ENCODE measurements at regions not wholly inside any gene's neighbourhood (a gene's known extent, or its start where the extent isn't known, plus 50 kb on each side); places are given as distances from the start of the nearest gene placed in this dataset.

DNA sequence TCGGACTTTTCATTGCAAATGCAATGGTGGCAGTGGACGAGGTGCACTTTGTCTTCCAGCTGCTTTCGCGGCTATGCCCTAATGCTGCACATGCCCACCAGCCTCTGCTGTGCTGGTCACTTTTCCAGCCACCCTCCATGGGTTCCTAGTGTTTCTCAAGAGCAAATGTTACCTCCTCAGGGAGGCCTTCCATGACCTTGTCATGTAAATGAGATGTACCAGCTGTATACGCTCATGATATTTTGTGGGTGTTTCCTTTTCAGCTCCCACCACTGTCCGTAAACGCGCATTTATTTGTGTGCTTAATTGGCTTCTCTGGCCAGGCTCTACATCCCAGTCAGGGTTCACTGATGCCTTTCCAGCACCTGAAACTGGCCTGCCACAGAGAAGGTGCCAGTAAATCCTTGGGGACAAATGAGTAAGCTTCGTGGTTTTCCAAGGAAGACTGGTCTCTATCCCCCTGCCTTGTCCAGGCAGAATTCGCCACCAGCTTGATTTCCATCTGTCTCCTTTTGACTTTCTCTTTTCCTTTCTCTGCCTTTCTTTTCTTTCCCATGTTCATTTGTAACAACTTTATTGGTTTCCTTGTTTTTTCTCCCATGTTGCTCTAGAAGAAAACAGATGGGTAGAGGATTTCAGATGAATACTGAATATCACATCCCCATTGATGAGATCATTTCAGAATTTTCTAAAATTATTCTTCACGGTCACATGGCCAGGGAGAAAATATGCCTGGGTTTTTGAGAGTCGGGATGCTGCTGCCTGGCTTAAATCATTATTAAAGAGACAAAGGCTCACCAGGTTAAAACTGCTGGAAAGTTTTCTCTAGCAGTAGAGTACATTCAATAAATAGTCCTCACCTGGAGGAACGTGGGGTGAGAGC, 82.5 kb downstream of the CHST2 start:
- H3K4me3 Mint-ChIP-seq (ENCODE audit: unreplicated experiment): no peak overlapping the region
- H3K4me3 ChIP-seq (ENCODE audit: insufficient read depth, low read depth, low read length): no peak overlapping the region
- no peaks in the 10 kb centered on the region for H4K20me1 ChIP-seq (ENCODE audit: insufficient read depth, low read length)
- no peaks in the 10 kb centered on the region for H3K9me3 ChIP-seq (ENCODE audit: insufficient read depth, low read depth, low read length)
- peaks cover 22% of the 10 kb centered on the region for H3K4me1 Mint-ChIP-seq (ENCODE audit: low read depth, unreplicated experiment)
- H3K4me1 ChIP-seq (ENCODE audit: insufficient read depth, low read length): peaks cover 6% of the 10 kb centered on the region
- TF ChIP-seq, protein P1, sequence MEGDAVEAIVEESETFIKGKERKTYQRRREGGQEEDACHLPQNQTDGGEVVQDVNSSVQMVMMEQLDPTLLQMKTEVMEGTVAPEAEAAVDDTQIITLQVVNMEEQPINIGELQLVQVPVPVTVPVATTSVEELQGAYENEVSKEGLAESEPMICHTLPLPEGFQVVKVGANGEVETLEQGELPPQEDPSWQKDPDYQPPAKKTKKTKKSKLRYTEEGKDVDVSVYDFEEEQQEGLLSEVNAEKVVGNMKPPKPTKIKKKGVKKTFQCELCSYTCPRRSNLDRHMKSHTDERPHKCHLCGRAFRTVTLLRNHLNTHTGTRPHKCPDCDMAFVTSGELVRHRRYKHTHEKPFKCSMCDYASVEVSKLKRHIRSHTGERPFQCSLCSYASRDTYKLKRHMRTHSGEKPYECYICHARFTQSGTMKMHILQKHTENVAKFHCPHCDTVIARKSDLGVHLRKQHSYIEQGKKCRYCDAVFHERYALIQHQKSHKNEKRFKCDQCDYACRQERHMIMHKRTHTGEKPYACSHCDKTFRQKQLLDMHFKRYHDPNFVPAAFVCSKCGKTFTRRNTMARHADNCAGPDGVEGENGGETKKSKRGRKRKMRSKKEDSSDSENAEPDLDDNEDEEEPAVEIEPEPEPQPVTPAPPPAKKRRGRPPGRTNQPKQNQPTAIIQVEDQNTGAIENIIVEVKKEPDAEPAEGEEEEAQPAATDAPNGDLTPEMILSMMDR (IDR thresholded peaks at IDR 0.05; ENCODE audit: insufficient read depth, low read depth, low read length): no peak
- no peak for TF ChIP-seq EZH2 (IDR thresholded peaks at IDR 0.05; ENCODE audit: insufficient read depth, low read length)
- DNase-seq (ENCODE audit: low read depth): no peak
- no peaks in the 10 kb centered on the region for H3K27me3 Mint-ChIP-seq (ENCODE audit: low read depth, unreplicated experiment)
- H3K9ac ChIP-seq (ENCODE audit: low read length): no peak overlapping the region
- H3K36me3 ChIP-seq (ENCODE audit: insufficient read depth, low read length): no peaks in the 10 kb centered on the region
- peaks cover 2% of the 10 kb centered on the region for H3K36me3 Mint-ChIP-seq (ENCODE audit: low read depth, unreplicated experiment)
- H3K79me2 ChIP-seq (ENCODE audit: insufficient read depth, low read length): no peaks in the 10 kb centered on the region
- H3K27me3 ChIP-seq (ENCODE audit: insufficient read depth, low read length): no peaks in the 10 kb centered on the region
- H3K9me3 Mint-ChIP-seq (ENCODE audit: unreplicated experiment): peaks cover 2% of the 10 kb centered on the region
- no peak overlapping the region for H3K27ac Mint-ChIP-seq (ENCODE audit: unreplicated experiment)
- no peak for FAIRE-seq
- H3K4me2 ChIP-seq (ENCODE audit: low read length): no peak overlapping the region
- H3K27ac ChIP-seq (ENCODE audit: low read depth, low read length): no peak overlapping the region
- H2AFZ ChIP-seq (ENCODE audit: low read depth, low read length): no peak overlapping the region

DNA sequence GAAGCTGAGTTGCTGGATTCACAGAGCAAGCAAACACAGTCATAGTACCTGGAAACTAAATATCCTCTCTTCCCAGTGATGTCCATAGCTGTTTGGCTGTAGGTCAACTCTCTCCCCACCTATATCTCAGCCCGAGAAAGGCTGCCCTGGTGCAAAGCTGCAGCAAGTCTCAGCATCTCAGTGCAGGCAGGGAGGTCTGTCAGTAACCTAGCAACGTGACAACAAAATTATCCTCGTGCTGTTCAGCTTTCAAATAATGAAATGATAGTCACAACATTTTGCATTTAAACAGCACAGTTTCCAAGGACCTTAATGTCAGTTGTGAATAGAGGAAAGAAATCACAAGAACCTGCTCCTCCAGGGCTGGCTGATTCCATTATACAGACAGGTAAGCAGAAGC, 83.6 kb downstream of the CHST2 start:
- H4K20me1 ChIP-seq (ENCODE audit: insufficient read depth, low read length): no peaks in the 10 kb centered on the region
- no peak overlapping the region for H3K4me3 ChIP-seq (ENCODE audit: insufficient read depth, low read depth, low read length)
- no peaks in the 10 kb centered on the region for H3K79me2 ChIP-seq (ENCODE audit: insufficient read depth, low read length)
- Mint-ChIP-seq H3K27ac (ENCODE audit: unreplicated experiment) (peak overlapping the region; percentile 66), H3K4me3 (ENCODE audit: unreplicated experiment) (no peak overlapping the region), H3K36me3 (ENCODE audit: low read depth, unreplicated experiment) (peaks cover 2% of the 10 kb centered on the region), H3K9me3 (ENCODE audit: unreplicated experiment) (peaks cover 2% of the 10 kb centered on the region), H3K27me3 (ENCODE audit: low read depth, unreplicated experiment) (no peaks in the 10 kb centered on the region), H3K4me1 (ENCODE audit: low read depth, unreplicated experiment) (peaks cover 28% of the 10 kb centered on the region)
- no peaks in the 10 kb centered on the region for H3K9me3 ChIP-seq (ENCODE audit: insufficient read depth, low read depth, low read length)
- TF ChIP-seq EZH2 (IDR thresholded peaks at IDR 0.05; ENCODE audit: insufficient read depth, low read length): no peak
- TF ChIP-seq, protein P1 (IDR thresholded peaks at IDR 0.05; ENCODE audit: insufficient read depth, low read depth, low read length): no peak
- H3K27ac ChIP-seq (ENCODE audit: low read depth, low read length): no peak overlapping the region
- no peaks in the 10 kb centered on the region for H3K36me3 ChIP-seq (ENCODE audit: insufficient read depth, low read length)
- no peak for DNase-seq (ENCODE audit: low read depth)
- no peak overlapping the region for H3K4me2 ChIP-seq (ENCODE audit: low read length)
- FAIRE-seq: no peak
- no peak overlapping the region for H2AFZ ChIP-seq (ENCODE audit: low read depth, low read length)
- H3K4me1 ChIP-seq (ENCODE audit: insufficient read depth, low read length): peaks cover 9% of the 10 kb centered on the region
- no peak overlapping the region for H3K9ac ChIP-seq (ENCODE audit: low read length)
- H3K27me3 ChIP-seq (ENCODE audit: insufficient read depth, low read length): no peaks in the 10 kb centered on the region

DNA sequence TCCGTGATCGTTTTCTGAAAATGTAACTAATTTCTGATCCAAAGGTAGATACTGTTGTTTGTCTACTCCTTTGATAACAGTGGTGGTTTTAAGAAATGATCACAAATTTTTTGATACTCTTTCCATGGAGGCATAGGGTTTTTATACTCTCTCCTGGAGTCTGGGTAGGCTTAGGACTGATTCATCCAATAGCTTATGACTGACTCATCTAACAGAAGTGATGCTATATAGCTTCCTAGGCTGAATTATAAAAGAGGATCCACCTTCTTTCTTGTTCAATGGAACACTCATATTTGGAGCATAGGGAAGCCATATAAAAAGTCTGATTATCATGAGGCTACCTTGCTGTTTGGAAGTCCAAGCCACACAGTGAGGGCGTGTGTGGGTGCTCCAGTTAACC, 84.3 kb downstream of the CHST2 start:
- peaks cover 2% of the 10 kb centered on the region for H3K9me3 Mint-ChIP-seq (ENCODE audit: unreplicated experiment)
- Histone ChIP-seq H2AFZ (ENCODE audit: low read depth, low read length) (no peak overlapping the region), H3K9me3 (ENCODE audit: insufficient read depth, low read depth, low read length) (no peaks in the 10 kb centered on the region), H3K36me3 (ENCODE audit: insufficient read depth, low read length) (no peaks in the 10 kb centered on the region), H3K27ac (ENCODE audit: low read depth, low read length) (no peak overlapping the region), H3K27me3 (ENCODE audit: insufficient read depth, low read length) (no peaks in the 10 kb centered on the region), H4K20me1 (ENCODE audit: insufficient read depth, low read length) (no peaks in the 10 kb centered on the region), H3K4me1 (ENCODE audit: insufficient read depth, low read length) (peaks cover 9% of the 10 kb centered on the region), H3K4me2 (ENCODE audit: low read length) (no peak overlapping the region), H3K79me2 (ENCODE audit: insufficient read depth, low read length) (no peaks in the 10 kb centered on the region), H3K4me3 (ENCODE audit: insufficient read depth, low read depth, low read length) (no peak overlapping the region), H3K9ac (ENCODE audit: low read length) (no peak overlapping the region)
- peaks cover 28% of the 10 kb centered on the region for H3K4me1 Mint-ChIP-seq (ENCODE audit: low read depth, unreplicated experiment)
- FAIRE-seq (peak; percentile 17), DNase-seq (ENCODE audit: low read depth) (peak; percentile 49)
- H3K4me3 Mint-ChIP-seq (ENCODE audit: unreplicated experiment): no peak overlapping the region
- H3K27me3 Mint-ChIP-seq (ENCODE audit: low read depth, unreplicated experiment): no peaks in the 10 kb centered on the region
- H3K27ac Mint-ChIP-seq (ENCODE audit: unreplicated experiment): no peak overlapping the region
- TF ChIP-seq, protein P1 (IDR thresholded peaks at IDR 0.05; ENCODE audit: insufficient read depth, low read depth, low read length): no peak
- TF ChIP-seq EZH2 (IDR thresholded peaks at IDR 0.05; ENCODE audit: insufficient read depth, low read length): no peak
- H3K36me3 Mint-ChIP-seq (ENCODE audit: low read depth, unreplicated experiment): peaks cover 2% of the 10 kb centered on the region

Measured in astrocyte (in vitro differentiated cells and primary cell).